ENCODE measurements at regions not wholly inside any gene's neighbourhood (a gene's known extent, or its start where the extent isn't known, plus 50 kb on each side); places are given as distances from the start of the nearest gene placed in this dataset.

- Histone ChIP-seq H3K9me3 (ENCODE audit: low read depth) (no peaks in the 10 kb centered on the region), H3K36me3 (no peaks in the 10 kb centered on the region), H3K27ac (no peak overlapping the region), H3K27me3 (no peaks in the 10 kb centered on the region), H3K4me1 (ENCODE audit: low read depth) (no peaks in the 10 kb centered on the region), H3K4me3 (no peak overlapping the region)
- DNase-seq (ENCODE audit: low read depth in 1 of 2, low spot score in 1 of 2), result no peak
- TF ChIP-seq, protein P1, sequence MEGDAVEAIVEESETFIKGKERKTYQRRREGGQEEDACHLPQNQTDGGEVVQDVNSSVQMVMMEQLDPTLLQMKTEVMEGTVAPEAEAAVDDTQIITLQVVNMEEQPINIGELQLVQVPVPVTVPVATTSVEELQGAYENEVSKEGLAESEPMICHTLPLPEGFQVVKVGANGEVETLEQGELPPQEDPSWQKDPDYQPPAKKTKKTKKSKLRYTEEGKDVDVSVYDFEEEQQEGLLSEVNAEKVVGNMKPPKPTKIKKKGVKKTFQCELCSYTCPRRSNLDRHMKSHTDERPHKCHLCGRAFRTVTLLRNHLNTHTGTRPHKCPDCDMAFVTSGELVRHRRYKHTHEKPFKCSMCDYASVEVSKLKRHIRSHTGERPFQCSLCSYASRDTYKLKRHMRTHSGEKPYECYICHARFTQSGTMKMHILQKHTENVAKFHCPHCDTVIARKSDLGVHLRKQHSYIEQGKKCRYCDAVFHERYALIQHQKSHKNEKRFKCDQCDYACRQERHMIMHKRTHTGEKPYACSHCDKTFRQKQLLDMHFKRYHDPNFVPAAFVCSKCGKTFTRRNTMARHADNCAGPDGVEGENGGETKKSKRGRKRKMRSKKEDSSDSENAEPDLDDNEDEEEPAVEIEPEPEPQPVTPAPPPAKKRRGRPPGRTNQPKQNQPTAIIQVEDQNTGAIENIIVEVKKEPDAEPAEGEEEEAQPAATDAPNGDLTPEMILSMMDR (IDR thresholded peaks at IDR 0.05; ENCODE audit: low read depth, low read length), result no peak
These were observed 313.9 kb downstream of the TRIB2 start for GRCh38 chr2:13030606-13031005.

DNA sequence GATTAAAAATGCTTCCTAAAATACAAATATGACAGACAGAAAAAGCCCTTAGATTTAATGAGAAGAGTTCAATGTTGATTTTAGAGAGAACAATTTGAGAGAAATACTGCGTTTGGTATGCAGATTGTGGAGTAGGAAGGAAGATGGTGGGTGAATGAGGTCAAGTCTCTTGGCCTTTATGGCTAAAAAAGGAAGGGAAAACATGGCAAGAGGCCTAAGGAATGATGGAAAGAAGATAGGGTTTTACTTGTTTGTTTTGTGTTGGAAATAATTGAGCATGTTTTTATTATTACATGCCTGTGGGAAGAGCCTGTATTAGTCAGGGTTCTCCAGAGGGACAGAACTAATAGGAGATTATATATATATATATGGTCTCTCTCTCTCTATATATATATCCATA is 318.1 kb downstream of the TRIB2 start:
- H3K4me3 ChIP-seq, result no peak overlapping the region
- H3K27me3 ChIP-seq, result no peaks in the 10 kb centered on the region
- no peak for DNase-seq (ENCODE audit: low read depth in 1 of 2, low spot score in 1 of 2)
- no peak overlapping the region for H3K27ac ChIP-seq
- TF ChIP-seq, protein P1 (IDR thresholded peaks at IDR 0.05; ENCODE audit: low read depth, low read length), result no peak
- H3K9me3 ChIP-seq (ENCODE audit: low read depth), result no peaks in the 10 kb centered on the region
- H3K4me1 ChIP-seq (ENCODE audit: low read depth), result no peaks in the 10 kb centered on the region
- H3K36me3 ChIP-seq, result no peaks in the 10 kb centered on the region

GRCh38 chr2:13035866-13036265 is 319.1 kb downstream of the TRIB2 start:
- Histone ChIP-seq H3K9me3 (ENCODE audit: low read depth) (no peaks in the 10 kb centered on the region), H3K27me3 (no peaks in the 10 kb centered on the region), H3K36me3 (no peaks in the 10 kb centered on the region), H3K4me1 (ENCODE audit: low read depth) (no peaks in the 10 kb centered on the region), H3K27ac (no peak overlapping the region), H3K4me3 (no peak overlapping the region)
- TF ChIP-seq, protein P1 (IDR thresholded peaks at IDR 0.05; ENCODE audit: low read depth, low read length), result no peak
- DNase-seq (ENCODE audit: low read depth in 1 of 2, low spot score in 1 of 2), result no peak

DNA sequence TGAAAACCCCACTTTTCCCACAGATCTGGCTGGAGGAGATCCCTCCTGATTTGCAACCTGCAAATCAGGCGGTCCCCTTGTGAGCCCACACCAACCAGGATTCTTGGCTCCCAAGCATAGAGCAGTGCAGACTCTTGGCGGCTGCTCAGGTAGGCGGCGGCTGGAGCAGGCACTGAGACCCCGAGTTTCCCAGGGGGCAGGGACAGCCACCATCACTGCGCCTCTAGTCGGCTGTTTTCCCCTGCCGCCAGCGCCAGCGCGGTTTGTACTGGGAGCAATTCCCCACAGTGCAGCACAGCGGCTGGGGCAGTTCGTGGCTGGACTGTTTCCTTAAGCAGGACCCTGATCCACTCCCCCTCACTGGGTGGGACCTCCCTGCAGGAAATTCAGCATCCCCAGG is 323.3 kb downstream of the TRIB2 start:
- Histone ChIP-seq H3K27ac (no peak overlapping the region), H3K9me3 (ENCODE audit: low read depth) (no peaks in the 10 kb centered on the region), H3K27me3 (no peaks in the 10 kb centered on the region), H3K36me3 (no peaks in the 10 kb centered on the region), H3K4me1 (ENCODE audit: low read depth) (no peaks in the 10 kb centered on the region), H3K4me3 (no peak overlapping the region)
- no peak for DNase-seq (ENCODE audit: low read depth in 1 of 2, low spot score in 1 of 2)
- TF ChIP-seq, protein P1 (IDR thresholded peaks at IDR 0.05; ENCODE audit: low read depth, low read length), result no peak

DNA sequence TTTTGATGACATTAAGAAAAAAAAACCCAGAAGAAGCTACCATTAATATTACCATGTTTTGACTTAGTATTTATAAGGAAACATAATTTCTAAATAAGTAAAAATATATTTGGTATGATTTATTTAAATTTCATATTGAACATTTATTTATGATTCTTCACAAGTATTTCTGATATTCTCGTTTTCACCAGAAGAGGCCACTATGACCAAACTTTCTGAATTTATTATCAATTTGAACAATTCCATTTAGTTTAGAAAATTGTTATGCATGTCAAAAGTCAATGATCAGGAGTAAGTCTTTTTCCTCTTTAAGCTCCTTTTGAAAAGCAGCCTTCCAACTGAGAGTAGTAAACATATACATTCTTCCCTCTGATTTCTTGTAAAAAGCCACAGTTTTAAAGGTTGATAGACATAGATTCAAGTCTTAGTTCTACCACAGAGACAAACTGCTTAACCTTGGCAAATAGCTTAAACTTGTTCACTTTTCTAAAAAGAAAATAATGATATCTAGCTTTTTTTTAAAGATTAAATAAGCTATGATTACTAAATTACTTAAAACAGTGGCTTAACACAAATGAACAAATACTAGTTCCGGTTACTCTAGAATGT is 329.9 kb downstream of the TRIB2 start:
- Histone ChIP-seq H3K27ac (no peak overlapping the region), H3K27me3 (no peaks in the 10 kb centered on the region), H3K9me3 (ENCODE audit: low read depth) (no peaks in the 10 kb centered on the region), H3K4me3 (no peak overlapping the region), H3K36me3 (no peaks in the 10 kb centered on the region), H3K4me1 (ENCODE audit: low read depth) (no peaks in the 10 kb centered on the region)
- peak in 1 of 2 donors; percentile 36 for DNase-seq (ENCODE audit: low read depth in 1 of 2, low spot score in 1 of 2)
- TF ChIP-seq, protein P1 (IDR thresholded peaks at IDR 0.05; ENCODE audit: low read depth, low read length), result peak; percentile 38

Data from cardiac muscle cell (in vitro differentiated cells and primary cell).